ENCODE measurements at regions not wholly inside any gene's neighbourhood (a gene's known extent, or its start where the extent isn't known, plus 50 kb on each side); places are given as distances from the start of the nearest gene placed in this dataset.
"Not testable (repeated sequence)": the region's sequence is repeated elsewhere in the genome, so short reads cannot be mapped to it uniquely, and the experiment has no call there.

GRCh38 chr1:149390173-149390926 lies 84.5 kb upstream of the NBPF19 start:
- not testable (repeated sequence) for DNase-seq (ENCODE audit: insufficient read length, low spot score); FAIRE-seq
- peak; percentile 40; the same call in 1 of the 2 replicates for TF ChIP-seq POLR2A (IDR thresholded peaks at IDR 0.05; ENCODE audit: low read depth, low read length)

- not testable (repeated sequence) for FAIRE-seq; DNase-seq (ENCODE audit: insufficient read length, low spot score)
These were observed 83.9 kb upstream of the NBPF19 start for GRCh38 chr1:149390931-149391330.

- FAIRE-seq; DNase-seq (ENCODE audit: insufficient read length, low spot score): not testable (repeated sequence)
These were observed 79.0 kb upstream of the NBPF19 start for GRCh38 chr1:149395802-149396201.

- not testable (repeated sequence) for DNase-seq (ENCODE audit: insufficient read length, low spot score); FAIRE-seq
These were observed 76.3 kb upstream of the NBPF19 start for GRCh38 chr1:149398527-149398926.

DNA sequence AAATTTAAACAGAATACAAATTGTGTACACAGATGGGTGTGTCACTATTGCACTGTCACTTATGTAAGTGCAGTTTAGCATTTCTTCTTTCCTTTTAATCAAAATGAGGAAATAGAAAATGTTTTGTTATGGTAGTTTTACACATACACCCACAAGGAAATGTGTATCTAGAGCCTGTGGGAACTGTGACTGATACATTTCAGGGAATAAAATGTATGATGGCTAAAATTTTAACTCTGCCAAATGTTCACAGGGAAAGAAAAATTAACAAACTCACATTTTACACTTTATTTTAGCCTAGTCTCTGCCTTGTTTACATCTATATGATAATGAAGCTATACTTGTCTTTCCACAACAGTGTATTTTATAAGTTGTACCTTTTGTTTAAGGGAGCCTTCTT lies 66.4 kb upstream of the NBPF19 start:
- not testable (repeated sequence) for DNase-seq (ENCODE audit: insufficient read length, low spot score); FAIRE-seq

DNA sequence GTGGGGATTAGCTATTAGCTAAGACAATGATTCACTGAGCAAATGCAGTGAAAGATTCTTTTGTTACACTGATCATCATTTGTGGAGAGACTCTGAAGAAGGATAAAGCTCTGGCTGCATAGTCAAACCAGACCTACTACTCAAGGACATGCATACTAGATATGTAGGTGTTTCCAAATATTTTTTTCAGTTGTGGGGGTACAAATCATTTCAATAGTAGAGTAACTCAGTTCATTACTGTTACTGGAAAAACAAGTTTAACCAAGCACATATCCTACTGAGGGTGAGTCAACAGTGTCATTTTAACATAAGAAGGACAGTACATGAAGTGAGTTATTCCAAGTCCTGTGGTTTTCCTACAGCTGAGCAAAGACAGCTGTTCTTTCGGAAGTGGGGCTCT lies 59.5 kb upstream of the NBPF19 start:
- DNase-seq (ENCODE audit: insufficient read length, low spot score); FAIRE-seq: not testable (repeated sequence)

DNA sequence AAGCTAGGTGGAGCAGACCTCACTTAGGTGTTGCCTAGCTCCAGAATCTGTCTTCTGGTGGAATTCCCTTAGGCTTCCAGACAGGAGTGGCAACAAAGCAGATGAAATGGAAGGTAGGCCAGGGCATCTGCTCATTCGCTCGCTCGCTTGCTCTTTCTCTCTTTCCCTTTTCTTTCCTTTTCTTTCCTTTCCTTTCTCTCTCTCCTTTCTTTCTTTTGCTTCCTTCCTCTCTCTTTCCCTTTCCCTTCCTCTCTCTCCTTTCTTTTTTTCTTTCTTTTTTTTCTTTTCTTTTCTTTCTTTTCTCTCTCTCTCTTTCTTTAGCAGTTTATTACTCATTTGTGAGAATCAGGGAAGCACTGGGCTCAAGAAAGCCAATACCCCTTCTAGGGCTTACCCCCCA lies 56.1 kb upstream of the NBPF19 start:
- DNase-seq (ENCODE audit: insufficient read length, low spot score); FAIRE-seq: not testable (repeated sequence)

GRCh38 chr1:149423122-149423521 lies 51.7 kb upstream of the NBPF19 start:
- FAIRE-seq: not testable (repeated sequence)

More at GRCh38 chr1:149423122-149423521, 51.7 kb upstream of the NBPF19 start:
- DNase-seq (ENCODE audit: insufficient read length, low spot score): not testable (repeated sequence)

Data from H54 (cell line).